Naive thymus-derived CD4-positive, alpha-beta T cell (primary cell): ENCODE measurements at regions not wholly inside any gene's neighbourhood (a gene's known extent, or its start where the extent isn't known, plus 50 kb on each side); places are given as distances from the start of the nearest gene placed in this dataset.

ENCODE experiments used
- ATAC-seq: fragments of 150-1000 bp; cut with Tn5 transposase; 2 replicates; pipeline ENCODE4 v1.10.0; 2021; ENCODE audit warnings: mild to moderate bottlenecking, moderate library complexity
- CTCF ChIA-PET: fragments of 350-600 bp; sonication (Branson Sonifier 250); formaldehyde crosslinking; loops from one replicate; lab custom pipeline; 2021; ENCODE audit warnings: antibody characterized with exemption; lab: Charles Lee
- POLR2A ChIA-PET: fragments of 350-600 bp; sonication (Branson Sonifier 250); formaldehyde crosslinking; loops from one replicate; lab custom pipeline; 2021; ENCODE audit warnings: antibody characterized with exemption, inconsistent platforms; lab: Charles Lee
- DNase-seq, 9 donors: peaks; one replicate each; pipeline versions ENCODE4 v3.0.0 to v3.0.0-alpha.2; 2020 to 2022; ENCODE audit warnings: mixed read lengths in 1 of 9
- H3K27ac ChIP-seq: one replicate; pipeline ENCODE4 v1.7.0; 2013; ENCODE audit warnings: mild to moderate bottlenecking, low read depth, low read length, moderate library complexity
- H3K27me3 ChIP-seq, 2 donors: one replicate each; pipeline ENCODE4 v1.7.0; 2013; ENCODE audit warnings: low read length in 2 of 2, mild to moderate bottlenecking in 2 of 2, moderate library complexity in 2 of 2; ENCODE audit not compliant: control insufficient read depth in 2 of 2, insufficient read depth in 2 of 2
- H3K36me3 ChIP-seq, 3 experiments: 1 replicate in 2 of 3; 2 replicates in 1 of 3; pipeline ENCODE4 v1.7.0; 2013; ENCODE audit warnings: low read length in 3 of 3, mild to moderate bottlenecking in 3 of 3, moderate library complexity in 1 of 3; ENCODE audit not compliant: insufficient read depth in 3 of 3, control insufficient read depth in 2 of 3
- H3K4me1 ChIP-seq, 2 donors: one replicate each; pipeline ENCODE4 v1.7.0; 2013; ENCODE audit warnings: low read length in 2 of 2, mild to moderate bottlenecking in 2 of 2, moderate library complexity in 1 of 2; ENCODE audit not compliant: control insufficient read depth in 2 of 2, insufficient read depth in 2 of 2
- H3K4me3 ChIP-seq: 2 replicates; pipeline ENCODE4 v1.7.0; 2013; ENCODE audit warnings: mild to moderate bottlenecking, low read length
- H3K9me3 ChIP-seq, 3 experiments: 1 replicate in 2 of 3; 2 replicates in 1 of 3; pipeline ENCODE4 v1.7.0; 2013; ENCODE audit warnings: low read length in 3 of 3; ENCODE audit not compliant: control insufficient read depth in 2 of 3
- H3K27ac Mint-ChIP-seq, 9 donors: one replicate each; pipeline ENCODE4 v1.8.0; 2020 to 2022; ENCODE audit warnings: mixed read lengths in 9 of 9, mild to moderate bottlenecking in 8 of 9, moderate library complexity in 5 of 9, inconsistent platforms in 2 of 9
- H3K27me3 Mint-ChIP-seq, 5 donors: one replicate each; pipeline ENCODE4 v1.8.0; 2021 to 2022; ENCODE audit warnings: mixed read lengths in 5 of 5, mild to moderate bottlenecking in 1 of 5
- H3K36me3 Mint-ChIP-seq, 5 donors: one replicate each; pipeline ENCODE4 v1.8.0; 2020 to 2022; ENCODE audit warnings: mixed read lengths in 5 of 5, mild to moderate bottlenecking in 3 of 5, inconsistent platforms in 1 of 5
- H3K4me1 Mint-ChIP-seq, 7 donors: one replicate each; pipeline ENCODE4 v1.8.0; 2020 to 2022; ENCODE audit warnings: mixed read lengths in 7 of 7, mild to moderate bottlenecking in 3 of 7, inconsistent platforms in 1 of 7
- H3K4me3 Mint-ChIP-seq, 10 donors: one replicate each; pipeline ENCODE4 v1.8.0; 2020 to 2022; ENCODE audit warnings: mild to moderate bottlenecking in 10 of 10, mixed read lengths in 10 of 10, moderate library complexity in 6 of 10, inconsistent platforms in 2 of 10
- H3K9me3 Mint-ChIP-seq, 11 donors: one replicate each; pipeline ENCODE4 v1.8.0; 2020 to 2022; ENCODE audit warnings: mixed read lengths in 11 of 11, mild to moderate bottlenecking in 4 of 11, inconsistent platforms in 1 of 11, moderate library complexity in 1 of 11
- intact Hi-C, 2 donors: fragments of 100-400 bp; cut with micrococcal nuclease; formaldehyde crosslinking; loops; one replicate each; pipeline ENCODE4 v1.15.1; 2023

DNA sequence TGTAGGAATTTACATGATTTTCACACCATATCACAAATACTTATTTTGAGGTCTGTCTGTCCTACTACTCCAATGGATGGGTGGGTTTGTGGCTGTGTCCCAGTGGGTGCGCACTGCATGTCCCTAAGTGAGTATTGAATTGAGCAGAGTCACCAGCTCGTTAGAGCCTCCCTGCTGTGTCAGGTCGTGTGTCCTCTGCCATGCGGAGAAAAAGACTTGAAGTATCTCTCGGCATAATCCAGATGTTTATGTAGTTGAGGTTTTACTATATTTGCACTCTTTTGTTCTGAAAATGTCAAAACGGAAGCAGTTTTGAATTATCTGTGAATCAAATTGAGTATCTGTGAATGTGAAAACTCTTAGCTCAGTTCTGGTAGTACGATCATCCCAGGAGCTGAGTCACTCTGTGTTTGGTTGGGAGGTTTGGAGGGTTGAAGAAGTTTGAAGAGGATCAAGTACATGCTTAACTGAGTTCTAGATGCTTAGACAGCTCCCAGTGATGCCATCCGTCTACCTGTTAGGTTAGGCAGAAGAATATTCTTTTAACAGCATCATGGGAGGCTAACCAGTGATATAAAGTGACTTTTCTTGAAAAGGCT, 194.2 kb downstream of the TENT4A start:
- ChIA-PET CTCF (no interaction called here), POLR2A (no interaction called here)
- intact Hi-C loops: no loop called here
- Histone ChIP-seq H3K27me3 (no peaks in the 10 kb centered on the region), H3K9me3 (no peaks in the 10 kb centered on the region), H3K4me1 (no peaks in the 10 kb centered on the region), H3K36me3 (no peaks in the 10 kb centered on the region), H3K4me3 (no peak overlapping the region), H3K27ac (no peak overlapping the region)
- Mint-ChIP-seq H3K27ac (no peak overlapping the region), H3K4me1 (no peaks in the 10 kb centered on the region), H3K9me3 (peaks cover 0 to 3% (median 0%) of the 10 kb centered on the region in 11 donors), H3K27me3 (peaks cover 0 to 14% (median 4%) of the 10 kb centered on the region in 5 donors), H3K36me3 (no peaks in the 10 kb centered on the region), H3K4me3 (no peak overlapping the region)
- ATAC-seq: no peak
- DNase-seq: no peak

GRCh38 chr5:6909901-6910300, 196.7 kb downstream of the TENT4A start:
- POLR2A ChIA-PET: no interaction called here
- H3K4me3 Mint-ChIP-seq: no peak overlapping the region
- H3K27ac ChIP-seq: no peak overlapping the region

DNA sequence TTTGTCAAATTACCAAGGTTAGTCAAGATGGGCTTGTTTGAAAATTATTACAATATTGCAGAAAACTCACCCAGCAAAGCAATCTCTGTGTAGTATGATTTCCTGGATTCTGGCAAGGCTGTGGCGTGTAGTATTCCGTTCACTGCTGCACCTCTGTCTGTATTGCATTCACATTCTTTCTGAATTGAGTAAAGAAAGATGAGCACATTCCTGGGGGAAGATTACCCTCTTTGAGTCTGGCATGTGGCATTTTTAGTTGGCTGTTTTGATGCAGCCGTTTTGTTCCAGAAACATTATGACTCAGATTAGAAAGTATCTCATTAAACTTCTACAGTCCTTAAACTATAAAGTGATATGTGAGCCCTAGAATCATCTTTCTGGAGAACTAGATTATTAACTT, 197.7 kb downstream of the TENT4A start:
- intact Hi-C loops: no loop called here
- no peak overlapping the region for H3K27ac Mint-ChIP-seq
- ATAC-seq (no peak), DNase-seq (no peak)
- no peak overlapping the region for H3K27ac ChIP-seq
- POLR2A ChIA-PET: no interaction called here
- H3K27me3 ChIP-seq: no peaks in the 10 kb centered on the region
- H3K4me1 Mint-ChIP-seq: no peaks in the 10 kb centered on the region
- peaks cover 0 to 3% (median 0%) of the 10 kb centered on the region in 11 donors for H3K9me3 Mint-ChIP-seq
- H3K36me3 ChIP-seq: no peaks in the 10 kb centered on the region
- no peak overlapping the region for H3K4me3 Mint-ChIP-seq
- H3K9me3 ChIP-seq: no peaks in the 10 kb centered on the region
- H3K4me1 ChIP-seq: no peaks in the 10 kb centered on the region
- H3K27me3 Mint-ChIP-seq: peaks cover 0 to 23% (median 14%) of the 10 kb centered on the region in 5 donors
- CTCF ChIA-PET: no interaction called here
- no peak overlapping the region for H3K4me3 ChIP-seq
- no peaks in the 10 kb centered on the region for H3K36me3 Mint-ChIP-seq

More at GRCh38 chr5:6909901-6910300, 196.7 kb downstream of the TENT4A start:
- ATAC-seq: no peak
- CTCF ChIA-PET: no interaction called here
- Histone ChIP-seq H3K4me3 (no peak overlapping the region), H3K36me3 (no peaks in the 10 kb centered on the region), H3K27me3 (no peaks in the 10 kb centered on the region), H3K4me1 (no peaks in the 10 kb centered on the region), H3K9me3 (no peaks in the 10 kb centered on the region)
- H3K27me3 Mint-ChIP-seq: peaks cover 0 to 23% (median 7%) of the 10 kb centered on the region in 5 donors
- H3K9me3 Mint-ChIP-seq: peaks cover 0 to 3% (median 0%) of the 10 kb centered on the region in 11 donors
- no peaks in the 10 kb centered on the region for H3K4me1 Mint-ChIP-seq
- no peak overlapping the region for H3K27ac Mint-ChIP-seq
- H3K36me3 Mint-ChIP-seq: no peaks in the 10 kb centered on the region
- no peak for DNase-seq
- intact Hi-C loops: no loop called here

DNA sequence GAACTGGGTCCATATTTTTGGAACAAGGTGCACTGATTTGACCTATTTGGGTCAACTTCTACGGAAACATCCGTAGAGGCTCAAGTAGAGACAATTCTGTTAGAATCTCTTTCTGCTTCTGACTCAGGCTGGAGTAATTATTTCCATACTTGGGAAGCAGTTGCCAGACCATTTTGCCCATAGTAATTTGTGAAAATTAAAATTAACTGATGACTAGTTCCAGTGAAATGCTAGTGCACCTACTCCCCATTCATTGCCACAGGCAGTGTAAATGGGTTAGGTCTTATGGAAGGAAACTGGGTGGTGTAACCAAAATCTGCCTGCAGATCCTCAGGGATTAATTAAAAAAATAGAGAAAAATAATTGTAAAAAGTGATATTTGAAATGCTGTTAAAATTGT, 201.1 kb downstream of the TENT4A start:
- H3K36me3 Mint-ChIP-seq: no peaks in the 10 kb centered on the region
- intact Hi-C loops: no loop called here
- H3K9me3 Mint-ChIP-seq: peaks cover 0 to 15% (median 3%) of the 10 kb centered on the region in 11 donors
- CTCF ChIA-PET: no interaction called here
- H3K4me1 Mint-ChIP-seq: no peaks in the 10 kb centered on the region
- no peak overlapping the region for H3K4me3 Mint-ChIP-seq
- Histone ChIP-seq H3K27ac (no peak overlapping the region), H3K36me3 (no peaks in the 10 kb centered on the region), H3K27me3 (no peaks in the 10 kb centered on the region), H3K4me3 (no peak overlapping the region), H3K9me3 (no peaks in the 10 kb centered on the region), H3K4me1 (no peaks in the 10 kb centered on the region)
- POLR2A ChIA-PET: no interaction called here
- ATAC-seq (no peak), DNase-seq (no peak)
- H3K27ac Mint-ChIP-seq: no peak overlapping the region
- H3K27me3 Mint-ChIP-seq: peaks cover 0 to 16% (median 15%) of the 10 kb centered on the region in 5 donors

- intact Hi-C loops: no loop called here
- Histone ChIP-seq H3K36me3 (no peaks in the 10 kb centered on the region), H3K4me1 (no peaks in the 10 kb centered on the region), H3K27me3 (no peaks in the 10 kb centered on the region), H3K9me3 (no peaks in the 10 kb centered on the region), H3K27ac (no peak overlapping the region), H3K4me3 (no peak overlapping the region)
- ATAC-seq: no peak
- Mint-ChIP-seq H3K9me3 (peaks cover 0 to 19% (median 2%) of the 10 kb centered on the region in 11 donors), H3K27ac (no peak overlapping the region), H3K36me3 (no peaks in the 10 kb centered on the region), H3K4me1 (no peaks in the 10 kb centered on the region), H3K4me3 (no peak overlapping the region), H3K27me3 (peaks cover 0 to 16% (median 15%) of the 10 kb centered on the region in 5 donors)
- no peak for DNase-seq
- ChIA-PET CTCF (no interaction called here), POLR2A (no interaction called here)
Observed at GRCh38 chr5:6915574-6915973, 202.3 kb downstream of the TENT4A start.

DNA sequence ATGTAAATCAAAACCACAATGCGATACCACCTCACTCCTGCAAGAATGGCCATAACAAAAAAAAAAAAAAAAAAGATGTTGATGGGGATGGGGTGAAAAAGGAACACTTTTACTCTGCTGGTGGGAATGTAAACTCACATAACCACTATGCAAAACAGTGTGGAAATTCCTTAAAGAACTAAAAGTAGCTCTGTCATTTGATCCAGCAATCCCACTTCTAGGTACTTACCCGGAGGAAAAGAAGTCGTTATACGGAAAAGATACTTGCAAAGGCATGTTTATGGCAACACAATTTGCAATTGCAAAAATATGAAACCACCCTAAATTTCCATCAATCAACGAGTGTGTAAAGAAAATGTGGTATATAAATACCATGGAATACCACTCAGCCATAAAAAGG, 205.0 kb downstream of the TENT4A start:
- peaks cover 0 to 19% (median 2%) of the 10 kb centered on the region in 11 donors for H3K9me3 Mint-ChIP-seq
- H3K27ac Mint-ChIP-seq: no peak overlapping the region
- Histone ChIP-seq H3K27ac (no peak overlapping the region), H3K4me3 (no peak overlapping the region), H3K9me3 (no peaks in the 10 kb centered on the region), H3K36me3 (no peaks in the 10 kb centered on the region), H3K4me1 (no peaks in the 10 kb centered on the region), H3K27me3 (no peaks in the 10 kb centered on the region)
- H3K36me3 Mint-ChIP-seq: no peaks in the 10 kb centered on the region
- H3K27me3 Mint-ChIP-seq: peaks cover 0 to 15% (median 9%) of the 10 kb centered on the region in 5 donors
- CTCF ChIA-PET: no interaction called here
- ATAC-seq (no peak), DNase-seq (no peak)
- intact Hi-C loops: no loop called here
- no peak overlapping the region for H3K4me3 Mint-ChIP-seq
- no peaks in the 10 kb centered on the region for H3K4me1 Mint-ChIP-seq
- POLR2A ChIA-PET: no interaction called here

DNA sequence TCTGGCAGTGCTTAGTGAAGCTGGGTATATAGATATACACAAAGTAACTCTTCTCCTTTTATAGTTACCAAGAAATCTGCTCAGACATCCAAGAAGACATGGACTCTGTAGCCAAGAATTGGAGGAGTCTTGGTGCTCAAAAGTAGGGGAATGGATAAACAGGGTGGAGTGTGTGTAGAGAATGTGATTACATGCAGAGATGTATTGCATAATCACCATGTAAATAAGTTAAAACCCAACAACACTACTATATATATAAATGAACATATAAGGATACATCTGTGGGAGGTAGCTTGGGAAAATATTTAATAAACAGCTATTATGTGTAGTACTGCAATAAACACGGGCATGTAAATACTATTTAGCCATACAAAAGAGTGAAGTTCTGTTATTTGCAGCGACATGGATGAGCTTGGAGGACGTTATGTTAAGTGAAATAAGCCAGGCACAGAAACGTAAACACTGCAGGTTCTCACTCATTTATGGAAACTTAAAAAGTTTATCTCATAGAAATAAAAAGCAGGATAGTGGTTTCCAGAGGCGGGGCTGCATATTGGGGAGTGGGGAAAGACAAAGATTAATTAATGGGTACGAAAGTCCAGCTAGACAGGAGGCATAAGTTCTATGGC, 207.5 kb downstream of the TENT4A start:
- intact Hi-C loops: no loop called here
- POLR2A ChIA-PET: no interaction called here
- Mint-ChIP-seq H3K36me3 (no peaks in the 10 kb centered on the region), H3K4me3 (no peak overlapping the region), H3K4me1 (no peaks in the 10 kb centered on the region), H3K9me3 (peaks cover 0 to 19% (median 2%) of the 10 kb centered on the region in 11 donors), H3K27ac (no peak overlapping the region), H3K27me3 (peaks cover 0 to 6% (median 3%) of the 10 kb centered on the region in 5 donors)
- Histone ChIP-seq H3K4me1 (no peaks in the 10 kb centered on the region), H3K27ac (no peak overlapping the region), H3K36me3 (no peaks in the 10 kb centered on the region), H3K27me3 (no peaks in the 10 kb centered on the region), H3K9me3 (no peaks in the 10 kb centered on the region), H3K4me3 (no peak overlapping the region)
- CTCF ChIA-PET: no interaction called here
- no peak for DNase-seq
- ATAC-seq: no peak
